H1 (cell line): ENCODE measurements at regions not wholly inside any gene's neighbourhood (a gene's known extent, or its start where the extent isn't known, plus 50 kb on each side); places are given as distances from the start of the nearest gene placed in this dataset.

Experiments
- CTCF ChIA-PET: fragments of 300-600 bp; sonication (Branson Sonifier 250); formaldehyde crosslinking; loops from one replicate; lab custom pipeline; 2021; ENCODE audit not compliant: partially characterized antibody; lab: Charles Lee
- POLR2A ChIA-PET: fragments of 300-600 bp; sonication (Branson Sonifier 250); formaldehyde crosslinking; loops from one replicate; lab custom pipeline; 2021; ENCODE audit warnings: inconsistent platforms; ENCODE audit not compliant: partially characterized antibody; lab: Charles Lee
- DNase-seq, 2 experiments: peaks; one replicate each; pipeline versions ENCODE4 v3.0.0 to v3.0.0-alpha.2; 2010 to 2022; ENCODE audit warnings: low spot score in 2 of 2, low read depth in 1 of 2, mixed read lengths in 1 of 2
- FAIRE-seq: peaks from 2 replicates; lab custom pipeline; 2011; peaks lifted over from hg19 to GRCh38; lab: Jason Lieb, UNC
- H2AFZ ChIP-seq: 2 replicates; pipeline ENCODE4 v1.8.1; 2012; ENCODE audit warnings: low read length, inconsistent platforms
- H2AK5ac ChIP-seq: 2 replicates; pipeline ENCODE4 v1.6.1; 2013; ENCODE audit warnings: low read depth, low read length
- H2BK120ac ChIP-seq: replicated peaks from 2 replicates; pipeline ENCODE3; 2013; ENCODE audit warnings: low read depth, low read length, inconsistent platforms
- H2BK12ac ChIP-seq: 2 replicates; pipeline ENCODE4 v1.6.1; 2013; ENCODE audit warnings: low read depth, low read length
- H2BK15ac ChIP-seq: 2 replicates; pipeline ENCODE4 v1.6.1; 2013; ENCODE audit warnings: low read length
- H2BK20ac ChIP-seq: 2 replicates; pipeline ENCODE4 v1.6.1; 2013; ENCODE audit warnings: low read length
- H2BK5ac ChIP-seq: 2 replicates; pipeline ENCODE4 v1.6.1; 2013; ENCODE audit warnings: low read depth, low read length
- H3K14ac ChIP-seq: 2 replicates; pipeline ENCODE4 v1.6.1; 2013; ENCODE audit warnings: inconsistent platforms; ENCODE audit not compliant: insufficient read length
- H3K18ac ChIP-seq: 2 replicates; pipeline ENCODE4 v1.6.1; 2013; ENCODE audit warnings: low read length; ENCODE audit errors: extremely low read depth
- H3K23ac ChIP-seq: 2 replicates; pipeline ENCODE4 v1.6.1; 2013; ENCODE audit warnings: inconsistent platforms; ENCODE audit not compliant: insufficient read length
- H3K23me2 ChIP-seq: 2 replicates; pipeline ENCODE4 v1.6.1; 2013; ENCODE audit warnings: low read depth, low read length
- H3K27ac ChIP-seq: 2 replicates; pipeline ENCODE4 v1.6.1; 2011; ENCODE audit warnings: low read depth, low read length, inconsistent platforms
- H3K27me3 ChIP-seq, 4 experiments: replicated peaks in 1 of 4; 1 replicate in 1 of 4; 2 replicates in 3 of 4; pipeline versions ENCODE4 v1.6.1 to v1.8.1; 2011 to 2013; ENCODE audit warnings: low read length in 3 of 4, mild to moderate bottlenecking in 3 of 4, inconsistent platforms in 2 of 4, mixed read lengths in 2 of 4, moderate library complexity in 1 of 4; ENCODE audit not compliant: control insufficient read depth in 3 of 4, insufficient read depth in 3 of 4; ENCODE audit errors: extremely low read depth in 1 of 4
- H3K36me3 ChIP-seq, 4 experiments: 2 replicates each; pipeline versions ENCODE4 v1.6.1 to v1.8.1; 2011 to 2013; ENCODE audit warnings: mild to moderate bottlenecking in 4 of 4, low read length in 3 of 4, moderate library complexity in 2 of 4, control low read depth in 1 of 4, inconsistent platforms in 1 of 4; ENCODE audit not compliant: insufficient read depth in 4 of 4, control insufficient read depth in 2 of 4
- H3K4ac ChIP-seq: replicated peaks from 2 replicates; pipeline ENCODE3; 2013; ENCODE audit warnings: low read length, low read depth, mixed read lengths, inconsistent platforms; ENCODE audit not compliant: insufficient read length
- H3K4me1 ChIP-seq, 4 experiments: replicated peaks in 1 of 4; 1 replicate in 1 of 4; 2 replicates in 3 of 4; pipeline versions ENCODE4 v1.6.1 to v1.8.1; 2011 to 2013; ENCODE audit warnings: low read length in 3 of 4, inconsistent platforms in 2 of 4, mixed read lengths in 1 of 4; ENCODE audit not compliant: insufficient read depth in 4 of 4, control insufficient read depth in 3 of 4
- H3K4me2 ChIP-seq, 2 experiments: 2 replicates each; pipeline versions ENCODE4 v1.6.1 to v1.8.1; 2011 to 2013; ENCODE audit warnings: low read depth in 2 of 2, low read length in 2 of 2, control low read depth in 1 of 2, inconsistent platforms in 1 of 2, mild to moderate bottlenecking in 1 of 2; ENCODE audit not compliant: insufficient read depth in 1 of 2
- H3K4me3 ChIP-seq, 4 experiments: fragments of 200-600, 300-600 bp in 1 of 4; sonication (generic), shearing (Covaris generic), sonication (Bioruptor Twin) in 1 of 4; 2 replicates each; pipeline versions ENCODE4 v1.5.1 to v1.8.1; 2011 to 2016; ENCODE audit warnings: low read length in 4 of 4, low read depth in 3 of 4, control low read depth in 2 of 4, inconsistent platforms in 2 of 4, mild to moderate bottlenecking in 2 of 4, mixed read lengths in 1 of 4, moderate library complexity in 1 of 4; ENCODE audit not compliant: insufficient read depth in 2 of 4; ENCODE audit errors: extremely low read depth in 1 of 4
- H3K56ac ChIP-seq: replicated peaks from 2 replicates; pipeline ENCODE3; 2013; ENCODE audit warnings: low read depth, mild to moderate bottlenecking, mixed read lengths, low read length, inconsistent platforms; ENCODE audit not compliant: insufficient read length
- H3K79me1 ChIP-seq: 2 replicates; pipeline ENCODE4 v1.6.1; 2013; ENCODE audit warnings: low read depth, low read length, control low read depth
- H3K79me2 ChIP-seq, 2 experiments: 2 replicates each; pipeline versions ENCODE4 v1.6.1 to v1.8.1; 2012 to 2013; ENCODE audit warnings: low read length in 2 of 2, mild to moderate bottlenecking in 2 of 2, inconsistent platforms in 1 of 2; ENCODE audit not compliant: insufficient read depth in 2 of 2, control insufficient read depth in 1 of 2
- H3K9ac ChIP-seq, 4 experiments: replicated peaks in 1 of 4; 1 replicate in 1 of 4; 2 replicates in 3 of 4; pipeline versions ENCODE4 v1.6.1 to v1.8.1; 2011 to 2013; ENCODE audit warnings: low read depth in 3 of 4, low read length in 3 of 4, control low read depth in 2 of 4, mild to moderate bottlenecking in 2 of 4, moderate library complexity in 2 of 4, inconsistent platforms in 1 of 4; ENCODE audit errors: extremely low read depth in 1 of 4
- H3K9me3 ChIP-seq, 2 experiments: 2 replicates each; pipeline versions ENCODE4 v1.6.1 to v1.8.1; 2012 to 2013; ENCODE audit warnings: mild to moderate bottlenecking in 2 of 2, moderate library complexity in 2 of 2, control low read depth in 1 of 2, inconsistent platforms in 1 of 2, low read depth in 1 of 2, low read length in 1 of 2, mixed read lengths in 1 of 2; ENCODE audit not compliant: insufficient read depth in 2 of 2
- H4K20me1 ChIP-seq, 2 experiments: replicated peaks in 1 of 2; 2 replicates each; pipeline versions ENCODE3 to v1.8.1; 2011 to 2013; ENCODE audit warnings: inconsistent platforms in 2 of 2, low read length in 2 of 2, mild to moderate bottlenecking in 1 of 2; ENCODE audit not compliant: insufficient read depth in 2 of 2, control insufficient read depth in 1 of 2
- H4K5ac ChIP-seq: 2 replicates; pipeline ENCODE4 v1.6.1; 2013; ENCODE audit warnings: low read length, low read depth, mixed read lengths, inconsistent platforms; ENCODE audit not compliant: insufficient read length
- H4K8ac ChIP-seq: 2 replicates; pipeline ENCODE4 v1.8.0; 2013; ENCODE audit warnings: mild to moderate bottlenecking, moderate library complexity, low read length, inconsistent platforms; ENCODE audit not compliant: insufficient read depth; ENCODE audit errors: extremely low read depth
- H4K91ac ChIP-seq: replicated peaks from 2 replicates; pipeline ENCODE3; 2013; ENCODE audit warnings: low read length, mixed read lengths, inconsistent platforms; ENCODE audit not compliant: insufficient read length
- CBX8 ChIP-seq: fragments of 300-800, 300-1000 bp; sonication (generic); IDR thresholded peaks from 2 replicates; pipeline ENCODE4 v1.7.1; 2016; ENCODE audit warnings: low read depth, low read length, borderline replicate concordance
- CHD1 ChIP-seq: IDR thresholded peaks from 2 replicates; pipeline ENCODE4 v1.6.1; 2012; ENCODE audit warnings: low read depth, low read length, improper control_type of control experiment
- EGR1 ChIP-seq: IDR thresholded peaks from 2 replicates; pipeline ENCODE4 v1.6.1; 2011; ENCODE audit warnings: low read depth, low read length, borderline replicate concordance
- GABPA ChIP-seq: IDR thresholded peaks from 2 replicates; pipeline ENCODE4 v1.6.1; 2011; ENCODE audit warnings: mild to moderate bottlenecking, low read length, moderate library complexity, borderline replicate concordance; ENCODE audit not compliant: insufficient read depth
- HDAC6 ChIP-seq: IDR thresholded peaks from one replicate; pipeline ENCODE4 v1.7.1; 2012; ENCODE audit warnings: low read depth, mild to moderate bottlenecking, inconsistent platforms, low read length, moderate library complexity
- POU5F1 ChIP-seq: IDR thresholded peaks from 2 replicates; pipeline ENCODE4 v1.6.1; 2011; ENCODE audit warnings: low read depth, mild to moderate bottlenecking, low read length, moderate library complexity
- RAD21 ChIP-seq, 2 experiments: IDR thresholded peaks in 1 of 2; conservative IDR thresholded peaks in 1 of 2; 2 replicates each; pipeline ENCODE4 v1.6.1; 2011; ENCODE audit warnings: low read depth in 2 of 2, low read length in 2 of 2, improper control_type of control experiment in 1 of 2, inconsistent platforms in 1 of 2, mild to moderate bottlenecking in 1 of 2, moderate library complexity in 1 of 2
- RFX5 ChIP-seq: IDR thresholded peaks from 2 replicates; pipeline ENCODE4 v1.6.1; 2011; ENCODE audit warnings: low read depth, low read length, improper control_type of control experiment, borderline replicate concordance
- RXRA ChIP-seq: IDR thresholded peaks from 2 replicates; pipeline ENCODE4 v1.6.1; 2011; ENCODE audit warnings: low read depth, mild to moderate bottlenecking, low read length, moderate library complexity; ENCODE audit not compliant: insufficient read depth
- SIN3A ChIP-seq, 2 experiments: IDR thresholded peaks in 1 of 2; conservative IDR thresholded peaks in 1 of 2; 2 replicates each; pipeline ENCODE4 v1.6.1; 2011 to 2012; ENCODE audit warnings: low read length in 2 of 2, improper control_type of control experiment in 1 of 2, low read depth in 1 of 2, mild to moderate bottlenecking in 1 of 2

- Histone ChIP-seq H2BK5ac (no peak overlapping the region), H4K8ac (no peak overlapping the region), H3K9ac (no peak overlapping the region), H3K27me3 (no peaks in the 10 kb centered on the region), H2BK120ac (no peak overlapping the region), H4K5ac (no peak overlapping the region), H3K9me3 (no peaks in the 10 kb centered on the region), H3K4ac (no peak overlapping the region), H2BK15ac (no peak overlapping the region), H2BK20ac (no peak overlapping the region), H3K79me2 (no peaks in the 10 kb centered on the region), H3K14ac (no peak overlapping the region), H3K23me2 (no peaks in the 10 kb centered on the region; the same call in 1 of the 2 replicates), H4K20me1 (no peaks in the 10 kb centered on the region), H3K4me1 (peaks cover 0 to 3% (median 2%) of the 10 kb centered on the region in 4 experiments; a peak in 3 of 7 replicates), H3K4me2 (no peak overlapping the region), H2AFZ (no peak overlapping the region), H3K18ac (no peak overlapping the region), H2AK5ac (no peak overlapping the region), H3K36me3 (no peaks in the 10 kb centered on the region), H4K91ac (no peak overlapping the region), H3K23ac (no peak overlapping the region), H2BK12ac (no peak overlapping the region), H3K4me3 (no peak overlapping the region), H3K79me1 (no peaks in the 10 kb centered on the region), H3K27ac (no peak overlapping the region), H3K56ac (no peak overlapping the region)
- FAIRE-seq (no peak), DNase-seq (no peak)
- CTCF ChIA-PET = no interaction called here
- POLR2A ChIA-PET = no interaction called here
- TF ChIP-seq GABPA (no peak), RXRA (no peak), SIN3A (conservative IDR thresholded peaks at IDR 0.05 in 1 of 2, IDR thresholded peaks at IDR 0.05 in 1 of 2; ENCODE audit: low read depth in 1 of 2, low read length in 2 of 2) (no peak), HDAC6 (no peak), RFX5 (no peak), CHD1 (no peak), POU5F1 (no peak), CBX8 (no peak), EGR1 (no peak), RAD21 (IDR thresholded peaks at IDR 0.05 in 1 of 2, conservative IDR thresholded peaks at IDR 0.05 in 1 of 2; ENCODE audit: low read depth in 2 of 2, low read length in 2 of 2) (no peak)
Observed at GRCh38 chr6:76465410-76465809, 392.9 kb upstream of the IMPG1 start.
